ENCODE measurements at regions not wholly inside any gene's neighbourhood (a gene's known extent, or its start where the extent isn't known, plus 50 kb on each side); places are given as distances from the start of the nearest gene placed in this dataset.

GRCh38 chr20:48149902-48150301 lies 364.6 kb upstream of the SULF2 start:
- TF ChIP-seq CTCF (conservative IDR thresholded peaks at IDR 0.05; ENCODE audit: low read depth, low read length): no peak
- no peak for TF ChIP-seq EZH2 (IDR thresholded peaks at IDR 0.05; ENCODE audit: borderline replicate concordance, low read depth, low read length, poor library complexity, severe bottlenecking)

All from A673 (cell line).